Left hindlimb (tissue), 1 donor: ENCODE measurements at regions not wholly inside any gene's neighbourhood (a gene's known extent, or its start where the extent isn't known, plus 50 kb on each side); places are given as distances from the start of the nearest gene placed in this dataset.
"Not testable (repeated sequence)": the region's sequence is repeated elsewhere in the genome, so short reads cannot be mapped to it uniquely, and the experiment has no call there.

Experiments
- DNase-seq: peaks from one replicate; pipeline ENCODE4 v3.0.0-alpha.2; 2018

- DNase-seq: no peak
Observed at GRCh38 chr1:229017091-229017490, 253.8 kb upstream of the RAB4A start.

GRCh38 chr1:229018674-229019295 is 252.1 kb upstream of the RAB4A start:
- no peak for DNase-seq

- DNase-seq: no peak
Observed at GRCh38 chr1:229019663-229020271, 251.1 kb upstream of the RAB4A start.

GRCh38 chr1:229021034-229021433 is 249.9 kb upstream of the RAB4A start:
- not testable (repeated sequence) for DNase-seq

- DNase-seq: no peak
Observed at GRCh38 chr1:229022595-229023333, 248.1 kb upstream of the RAB4A start.

- DNase-seq: no peak
Observed at GRCh38 chr1:229023651-229024300, 247.1 kb upstream of the RAB4A start.

GRCh38 chr1:229024528-229025130 is 246.3 kb upstream of the RAB4A start:
- no peak for DNase-seq

- DNase-seq: no peak
Observed at GRCh38 chr1:229025576-229025975, 245.3 kb upstream of the RAB4A start.

- DNase-seq: no peak
Observed at GRCh38 chr1:229027158-229027557, 243.8 kb upstream of the RAB4A start.

GRCh38 chr1:229027622-229028182 is 243.2 kb upstream of the RAB4A start:
- no peak for DNase-seq

- no peak for DNase-seq
Observed at GRCh38 chr1:229028544-229028943, 242.4 kb upstream of the RAB4A start.

- no peak for DNase-seq
Observed at GRCh38 chr1:229028987-229029878, 241.7 kb upstream of the RAB4A start.

- DNase-seq: no peak
Observed at GRCh38 chr1:229029879-229030235, 241.1 kb upstream of the RAB4A start.

- DNase-seq: no peak
Observed at GRCh38 chr1:229030630-229031029, 240.3 kb upstream of the RAB4A start.

- no peak for DNase-seq
Observed at GRCh38 chr1:229031061-229031460, 239.8 kb upstream of the RAB4A start.

GRCh38 chr1:229031481-229032341 is 239.2 kb upstream of the RAB4A start:
- DNase-seq: no peak

GRCh38 chr1:229032375-229032774 is 238.5 kb upstream of the RAB4A start:
- DNase-seq: no peak

- DNase-seq: no peak
Observed at GRCh38 chr1:229033480-229033879, 237.4 kb upstream of the RAB4A start.

GRCh38 chr1:229034342-229034741 is 236.6 kb upstream of the RAB4A start:
- DNase-seq: no peak

- DNase-seq: no peak
Observed at GRCh38 chr1:229035054-229035747, 235.7 kb upstream of the RAB4A start.
